Adipocyte (in vitro differentiated cells): ENCODE measurements at regions not wholly inside any gene's neighbourhood (a gene's known extent, or its start where the extent isn't known, plus 50 kb on each side); places are given as distances from the start of the nearest gene placed in this dataset.
"Not testable (repeated sequence)": the region's sequence is repeated elsewhere in the genome, so short reads cannot be mapped to it uniquely, and the experiment has no call there.

Source experiments
- DNase-seq: peaks from one replicate; pipeline ENCODE4 v3.0.0-alpha.2; 2015; ENCODE audit warnings: low read depth
- H3K27me3 ChIP-seq: replicated peaks from 2 replicates; pipeline ENCODE4 v1.7.0; 2013; ENCODE audit warnings: mild to moderate bottlenecking, low read length, moderate library complexity; ENCODE audit not compliant: control insufficient read depth, insufficient read depth
- H3K36me3 ChIP-seq: 2 replicates; pipeline ENCODE4 v1.7.0; 2013; ENCODE audit warnings: low read length, mild to moderate bottlenecking, moderate library complexity; ENCODE audit not compliant: control insufficient read depth, insufficient read depth, severe bottlenecking
- H3K4me1 ChIP-seq: 2 replicates; pipeline ENCODE4 v1.7.0; 2013; ENCODE audit warnings: mild to moderate bottlenecking, low read length, moderate library complexity; ENCODE audit not compliant: control insufficient read depth, insufficient read depth
- H3K4me3 ChIP-seq: 2 replicates; pipeline ENCODE4 v1.7.0; 2013; ENCODE audit warnings: mild to moderate bottlenecking, low read length, moderate library complexity
- H3K9ac ChIP-seq: 2 replicates; pipeline ENCODE4 v1.7.0; 2013; ENCODE audit warnings: mild to moderate bottlenecking, low read length, moderate library complexity
- H3K9me3 ChIP-seq: 2 replicates; pipeline ENCODE4 v1.7.0; 2013; ENCODE audit warnings: mild to moderate bottlenecking, low read length, moderate library complexity; ENCODE audit not compliant: control insufficient read depth

DNA sequence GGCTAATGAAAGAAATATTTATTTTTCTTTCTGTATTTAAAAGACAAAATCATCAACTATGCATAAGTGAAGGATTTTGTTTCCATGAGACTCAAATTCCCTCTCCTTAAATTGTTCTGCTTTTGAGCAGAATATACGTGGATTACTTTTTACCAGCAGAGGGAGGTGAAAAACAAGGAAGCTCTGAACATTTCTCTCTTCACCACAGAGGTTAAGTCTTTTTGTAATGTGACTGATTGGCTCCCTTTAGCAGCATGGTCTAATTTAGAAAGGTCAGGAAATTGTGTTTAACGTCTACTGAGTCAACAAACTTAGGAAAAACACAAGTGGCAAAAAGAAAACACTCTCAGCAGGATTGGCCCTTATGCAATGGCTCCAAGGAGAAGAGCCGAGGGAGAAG lies 55.1 kb upstream of the F9 start:
- no peaks in the 10 kb centered on the region for H3K4me1 ChIP-seq
- DNase-seq = no peak
- no peak overlapping the region for H3K4me3 ChIP-seq

DNA sequence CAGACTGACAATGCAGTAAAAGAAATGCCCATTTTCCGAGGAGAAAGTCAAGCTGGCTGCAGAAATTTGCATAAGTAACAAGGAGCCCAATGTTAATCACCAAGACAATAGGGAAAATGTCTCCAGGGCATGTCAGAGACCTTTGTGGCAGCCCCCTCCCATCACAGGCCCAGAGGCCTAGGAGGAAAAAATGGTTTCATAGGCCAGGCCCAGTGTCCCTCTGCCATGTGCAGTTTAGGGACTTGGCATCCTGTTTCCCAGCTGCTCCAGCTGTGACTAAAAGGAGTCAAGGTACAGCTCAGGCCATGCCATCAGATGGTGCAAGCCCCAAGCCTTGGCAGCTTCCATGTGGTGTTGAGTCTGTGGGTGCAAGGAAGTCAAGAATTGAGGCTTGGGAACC lies 68.6 kb upstream of the F9 start:
- H3K36me3 ChIP-seq, H3K4me3 ChIP-seq, H3K27me3 ChIP-seq, H3K9me3 ChIP-seq, H3K4me1 ChIP-seq, H3K9ac ChIP-seq, DNase-seq: not testable (repeated sequence)

More for the DNA sequence above, 55.1 kb upstream of the F9 start:
- peaks cover 6% of the 10 kb centered on the region for H3K27me3 ChIP-seq
- H3K9ac ChIP-seq = no peak overlapping the region
- H3K36me3 ChIP-seq = no peaks in the 10 kb centered on the region
- no peaks in the 10 kb centered on the region for H3K9me3 ChIP-seq

DNA sequence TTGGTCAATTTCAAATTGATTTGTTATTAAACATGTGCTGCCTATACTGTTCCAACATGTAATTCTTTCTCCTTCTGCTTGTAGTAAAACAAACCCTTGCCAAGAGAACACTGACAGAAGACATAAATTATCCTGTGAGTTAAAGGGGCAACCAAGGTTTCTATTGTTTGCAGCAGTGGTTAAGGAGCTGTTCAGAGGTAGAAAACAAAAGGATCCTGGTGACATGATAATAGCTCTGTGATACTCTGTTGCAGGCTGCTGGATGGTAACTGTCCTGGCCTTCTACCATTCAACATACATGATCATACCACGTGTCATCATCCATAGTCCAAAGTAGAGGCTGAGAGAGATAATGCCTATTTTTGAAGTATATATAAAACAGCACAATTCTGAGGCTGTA lies 75.8 kb upstream of the F9 start:
- Histone ChIP-seq H3K36me3 (no peaks in the 10 kb centered on the region), H3K9me3 (no peaks in the 10 kb centered on the region), H3K4me3 (no peak overlapping the region), H3K27me3 (no peaks in the 10 kb centered on the region), H3K4me1 (no peaks in the 10 kb centered on the region), H3K9ac (no peak overlapping the region)
- DNase-seq = no peak

GRCh38 chrX:139448996-139449395 lies 81.5 kb upstream of the F9 start:
- no peak for DNase-seq
- H3K4me1 ChIP-seq = no peaks in the 10 kb centered on the region
- no peak overlapping the region for H3K4me3 ChIP-seq
- no peaks in the 10 kb centered on the region for H3K27me3 ChIP-seq
- no peak overlapping the region for H3K9ac ChIP-seq
- peaks cover 10% of the 10 kb centered on the region for H3K9me3 ChIP-seq
- no peaks in the 10 kb centered on the region for H3K36me3 ChIP-seq

GRCh38 chrX:139446832-139447231 lies 83.7 kb upstream of the F9 start:
- peaks cover 17% of the 10 kb centered on the region for H3K9me3 ChIP-seq

DNA sequence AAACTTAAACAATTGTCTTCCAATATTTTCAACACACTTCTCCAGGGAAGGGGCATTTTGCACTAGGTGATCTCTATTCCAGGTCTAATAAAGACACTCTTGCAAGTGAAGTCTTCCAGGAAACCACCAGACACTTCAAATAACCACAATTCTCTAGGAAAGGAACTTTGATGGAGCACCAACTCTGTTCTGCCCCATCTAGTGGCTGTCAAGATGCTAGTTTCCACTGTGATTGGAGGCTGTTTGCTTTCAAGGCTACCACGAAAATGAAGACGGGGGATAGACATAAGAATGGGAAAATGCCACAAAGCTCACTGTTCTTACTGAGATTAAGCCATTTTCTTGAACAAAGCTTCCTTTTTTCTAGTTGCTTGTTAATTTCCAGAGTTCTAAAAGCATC lies 100.6 kb upstream of the F9 start:
- Histone ChIP-seq H3K4me3 (no peak overlapping the region), H3K27me3 (no peaks in the 10 kb centered on the region), H3K4me1 (no peaks in the 10 kb centered on the region), H3K9me3 (no peaks in the 10 kb centered on the region), H3K36me3 (no peaks in the 10 kb centered on the region), H3K9ac (no peak overlapping the region)
- no peak for DNase-seq

More at GRCh38 chrX:139446832-139447231, 83.7 kb upstream of the F9 start:
- no peak for DNase-seq
- Histone ChIP-seq H3K27me3 (no peaks in the 10 kb centered on the region), H3K4me3 (no peak overlapping the region), H3K36me3 (no peaks in the 10 kb centered on the region), H3K9ac (no peak overlapping the region), H3K4me1 (no peaks in the 10 kb centered on the region)

GRCh38 chrX:139423186-139423585 lies 107.4 kb upstream of the F9 start:
- no peak overlapping the region for H3K4me3 ChIP-seq
- no peaks in the 10 kb centered on the region for H3K9me3 ChIP-seq
- no peaks in the 10 kb centered on the region for H3K36me3 ChIP-seq
- H3K9ac ChIP-seq = no peak overlapping the region
- peaks cover 8% of the 10 kb centered on the region for H3K27me3 ChIP-seq
- H3K4me1 ChIP-seq = no peaks in the 10 kb centered on the region
- DNase-seq = no peak

- DNase-seq, H3K27me3 ChIP-seq, H3K36me3 ChIP-seq, H3K4me1 ChIP-seq, H3K4me3 ChIP-seq, H3K9ac ChIP-seq: not testable (repeated sequence)
- H3K9me3 ChIP-seq = peaks cover 30% of the 10 kb centered on the region
Measured at GRCh38 chrX:139398258-139398657, 132.3 kb upstream of the F9 start.

- Histone ChIP-seq H3K36me3 (no peaks in the 10 kb centered on the region), H3K4me3 (no peak overlapping the region), H3K9me3 (no peaks in the 10 kb centered on the region), H3K9ac (no peak overlapping the region), H3K27me3 (no peaks in the 10 kb centered on the region), H3K4me1 (peaks cover 5% of the 10 kb centered on the region)
- DNase-seq = no peak
Measured at GRCh38 chrX:139388254-139388653, 142.3 kb upstream of the F9 start.

DNA sequence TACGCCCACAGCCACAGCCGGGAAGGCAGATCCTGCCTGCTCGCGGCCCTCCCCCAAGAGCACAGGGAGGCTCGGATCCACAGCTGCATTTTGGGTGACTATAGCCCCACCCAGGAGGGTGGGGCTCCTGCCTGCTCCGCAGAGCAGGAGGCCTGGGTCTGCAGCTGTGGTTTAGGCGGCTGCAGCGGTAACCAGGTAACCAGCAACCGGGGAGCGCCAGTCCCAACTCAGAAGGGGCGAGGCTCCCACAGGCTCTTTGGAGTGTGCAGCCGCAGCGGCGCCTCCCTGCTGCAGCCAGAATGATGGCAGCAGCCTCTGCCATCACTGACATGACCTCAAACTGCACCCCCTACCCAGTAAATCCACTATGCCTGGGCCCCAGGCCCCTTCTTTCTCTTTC lies 148.0 kb upstream of the F9 start:
- Histone ChIP-seq H3K27me3 (no peaks in the 10 kb centered on the region), H3K9ac (no peak overlapping the region), H3K4me3 (no peak overlapping the region), H3K36me3 (no peaks in the 10 kb centered on the region), H3K4me1 (no peaks in the 10 kb centered on the region), H3K9me3 (no peaks in the 10 kb centered on the region)
- DNase-seq = no peak

DNA sequence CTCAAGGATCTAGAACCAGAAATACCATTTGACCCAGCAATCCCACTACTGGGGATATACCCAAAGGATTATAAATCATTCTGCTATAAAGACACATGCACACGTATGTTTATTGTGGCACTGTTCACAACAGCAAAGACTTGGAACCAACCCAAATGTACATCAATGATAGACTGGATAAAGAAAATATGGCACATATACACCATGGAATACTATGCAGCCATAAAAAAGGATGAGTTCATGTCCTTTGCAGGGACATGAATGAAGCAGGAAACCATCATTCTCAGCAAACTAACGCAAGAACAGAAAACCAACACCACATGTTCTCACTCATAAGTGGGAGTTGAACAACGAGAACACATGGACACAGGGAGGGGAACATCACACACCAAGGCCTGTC lies 154.0 kb upstream of the F9 start:
- DNase-seq = not testable (repeated sequence)

DNA sequence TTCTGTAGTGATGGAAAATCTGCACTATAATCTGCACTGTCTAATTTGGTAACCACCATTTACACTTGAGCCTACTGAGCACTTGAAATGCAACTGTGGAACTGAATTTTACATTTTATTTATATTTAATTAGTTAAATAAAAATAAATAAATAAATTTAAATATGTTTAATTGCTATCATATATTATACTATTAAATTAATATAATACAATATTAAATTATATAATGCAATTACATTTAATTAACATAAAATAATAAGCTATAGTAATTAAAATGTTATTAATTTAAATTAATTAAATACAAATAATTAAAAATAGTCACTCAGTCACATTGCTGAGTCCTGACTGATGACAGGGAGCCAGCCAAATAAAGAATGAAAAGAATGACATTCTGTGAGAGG lies 170.2 kb upstream of the F9 start:
- Histone ChIP-seq H3K27me3 (no peaks in the 10 kb centered on the region), H3K9me3 (no peaks in the 10 kb centered on the region), H3K4me3 (no peak overlapping the region), H3K4me1 (no peaks in the 10 kb centered on the region), H3K36me3 (no peaks in the 10 kb centered on the region), H3K9ac (no peak overlapping the region)
- DNase-seq = no peak

More for the DNA sequence above, 154.0 kb upstream of the F9 start:
- H3K9ac ChIP-seq, H3K4me1 ChIP-seq, H3K4me3 ChIP-seq, H3K36me3 ChIP-seq, H3K9me3 ChIP-seq, H3K27me3 ChIP-seq: not testable (repeated sequence)
